ENCODE measurements at regions not wholly inside any gene's neighbourhood (a gene's known extent, or its start where the extent isn't known, plus 50 kb on each side); places are given as distances from the start of the nearest gene placed in this dataset.

GRCh38 chr6:14915888-14916832 lies 329.7 kb upstream of the JARID2 start:
- no peak for TF ChIP-seq FOXP2 (optimal IDR thresholded peaks at IDR 0.05; ENCODE audit: borderline replicate concordance, extremely low read depth, extremely low read length, insufficient read depth)
- TF ChIP-seq POLR2AphosphoS5 (IDR thresholded peaks at IDR 0.05; ENCODE audit: low read depth, low read length) = no peak
- TF ChIP-seq SIN3A (IDR thresholded peaks at IDR 0.05; ENCODE audit: borderline replicate concordance, insufficient read depth, low read length) = no peak
- no peak for TF ChIP-seq TAF1 (IDR thresholded peaks at IDR 0.05; ENCODE audit: borderline replicate concordance, insufficient read depth, low read length)
- no peak for TF ChIP-seq REST (IDR thresholded peaks at IDR 0.05; ENCODE audit: insufficient read depth in 1 of 2, low read depth in 2 of 2, low read length in 2 of 2)

DNA sequence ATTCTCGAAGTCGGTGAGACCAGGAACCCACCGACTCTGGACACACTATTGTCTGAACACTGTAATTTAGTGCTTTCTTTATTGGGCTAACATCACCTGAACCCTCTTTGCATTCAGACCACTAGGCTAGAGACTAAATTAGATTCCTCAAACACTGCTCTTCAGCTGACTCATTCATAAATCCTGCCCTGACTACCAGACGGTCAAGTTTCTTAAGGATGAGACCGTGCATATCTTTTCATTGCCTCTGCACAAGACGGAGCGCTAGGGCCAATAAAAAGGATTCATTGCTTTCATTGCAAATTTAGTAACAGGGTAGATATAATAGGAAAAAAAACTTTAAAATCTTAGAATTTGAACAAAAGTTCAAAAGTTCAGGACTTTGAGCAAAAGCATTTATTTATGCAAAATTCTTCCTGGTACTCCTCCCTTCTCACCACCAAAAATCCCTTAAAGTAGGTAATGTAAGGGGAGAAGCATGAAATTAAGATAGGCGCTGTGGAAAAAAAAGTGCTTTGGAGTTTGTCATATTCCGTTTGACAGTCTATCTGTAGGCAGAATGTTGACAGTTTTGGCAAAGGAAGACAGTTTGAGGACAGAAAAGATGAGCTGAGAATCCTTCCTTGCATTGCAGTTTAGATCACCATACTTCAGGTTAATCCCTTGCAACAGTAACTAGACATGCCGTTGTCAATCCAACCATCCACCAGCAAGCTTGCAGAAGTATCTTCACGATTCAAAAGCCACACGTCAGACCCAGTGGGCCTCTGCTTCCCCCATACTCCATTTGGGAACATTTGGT lies 328.6 kb upstream of the JARID2 start:
- TF ChIP-seq SIN3A (IDR thresholded peaks at IDR 0.05; ENCODE audit: borderline replicate concordance, insufficient read depth, low read length) = no peak
- TF ChIP-seq REST (IDR thresholded peaks at IDR 0.05; ENCODE audit: insufficient read depth in 1 of 2, low read depth in 2 of 2, low read length in 2 of 2) = no peak
- TF ChIP-seq FOXP2 (optimal IDR thresholded peaks at IDR 0.05; ENCODE audit: borderline replicate concordance, extremely low read depth, extremely low read length, insufficient read depth) = no peak
- TF ChIP-seq TAF1 (IDR thresholded peaks at IDR 0.05; ENCODE audit: borderline replicate concordance, insufficient read depth, low read length) = no peak

- TF ChIP-seq SIN3A (IDR thresholded peaks at IDR 0.05; ENCODE audit: borderline replicate concordance, insufficient read depth, low read length) (no peak), POLR2AphosphoS5 (IDR thresholded peaks at IDR 0.05; ENCODE audit: low read depth, low read length) (no peak), REST (IDR thresholded peaks at IDR 0.05; ENCODE audit: insufficient read depth in 1 of 2, low read depth in 2 of 2, low read length in 2 of 2) (no peak), TAF1 (IDR thresholded peaks at IDR 0.05; ENCODE audit: borderline replicate concordance, insufficient read depth, low read length) (no peak), FOXP2 (optimal IDR thresholded peaks at IDR 0.05; ENCODE audit: borderline replicate concordance, extremely low read depth, extremely low read length, insufficient read depth) (no peak)
Measured at GRCh38 chr6:14918200-14918907, 327.5 kb upstream of the JARID2 start.

GRCh38 chr6:14919038-14919670 lies 326.7 kb upstream of the JARID2 start:
- TF ChIP-seq TAF1 (IDR thresholded peaks at IDR 0.05; ENCODE audit: borderline replicate concordance, insufficient read depth, low read length) (no peak), POLR2AphosphoS5 (IDR thresholded peaks at IDR 0.05; ENCODE audit: low read depth, low read length) (no peak)

GRCh38 chr6:14920276-14920675 lies 325.6 kb upstream of the JARID2 start:
- TF ChIP-seq TAF1 (IDR thresholded peaks at IDR 0.05; ENCODE audit: borderline replicate concordance, insufficient read depth, low read length) = no peak
- no peak for TF ChIP-seq SIN3A (IDR thresholded peaks at IDR 0.05; ENCODE audit: borderline replicate concordance, insufficient read depth, low read length)
- TF ChIP-seq POLR2AphosphoS5 (IDR thresholded peaks at IDR 0.05; ENCODE audit: low read depth, low read length) = no peak
- TF ChIP-seq REST (IDR thresholded peaks at IDR 0.05; ENCODE audit: insufficient read depth in 1 of 2, low read depth in 2 of 2, low read length in 2 of 2) = no peak
- TF ChIP-seq FOXP2 (optimal IDR thresholded peaks at IDR 0.05; ENCODE audit: borderline replicate concordance, extremely low read depth, extremely low read length, insufficient read depth) = no peak
